Lung (tissue), 11 donors: ENCODE measurements at regions not wholly inside any gene's neighbourhood (a gene's known extent, or its start where the extent isn't known, plus 50 kb on each side); places are given as distances from the start of the nearest gene placed in this dataset.

Source experiments
- ATAC-seq: fragments of 200-7000 bp; cut with Tn5 transposase; one replicate; pipeline ENCODE4 v1.9.1; 2020; ENCODE audit warnings: moderate number of reproducible peaks; ENCODE audit not compliant: insufficient read depth, low FRiP score
- DNase-seq, 3 donors: peaks; one replicate each; pipeline ENCODE4 v3.0.0-alpha.2; 2013 to 2017
- H3K27ac ChIP-seq, 2 donors: one replicate each; pipeline ENCODE4 v1.5.1; 2013; ENCODE audit warnings: mild to moderate bottlenecking in 2 of 2, moderate library complexity in 2 of 2, control low read depth in 1 of 2, inconsistent platforms in 1 of 2, low read depth in 1 of 2, low read length in 1 of 2
- H3K27me3 ChIP-seq, 3 donors: one replicate each; pipeline ENCODE4 v1.5.1; 2013; ENCODE audit warnings: low read length in 2 of 3; ENCODE audit not compliant: control insufficient read depth in 3 of 3, insufficient read depth in 3 of 3
- H3K36me3 ChIP-seq, 4 donors: one replicate each; pipeline ENCODE4 v1.5.1; 2013; ENCODE audit warnings: low read length in 4 of 4, mild to moderate bottlenecking in 1 of 4, moderate library complexity in 1 of 4; ENCODE audit not compliant: control insufficient read depth in 4 of 4, insufficient read depth in 4 of 4
- H3K4me1 ChIP-seq, 5 donors: one replicate each; pipeline ENCODE4 v1.5.1; 2013; ENCODE audit warnings: low read length in 5 of 5, mild to moderate bottlenecking in 2 of 5, moderate library complexity in 1 of 5; ENCODE audit not compliant: control insufficient read depth in 5 of 5, insufficient read depth in 5 of 5
- H3K4me3 ChIP-seq: one replicate; pipeline ENCODE4 v1.5.1; 2013; ENCODE audit warnings: mild to moderate bottlenecking, control low read depth, moderate library complexity
- H3K9ac ChIP-seq, 2 donors: one replicate each; pipeline ENCODE4 v1.5.1; 2013; ENCODE audit warnings: low read length in 2 of 2, control low read depth in 1 of 2; ENCODE audit not compliant: insufficient read depth in 1 of 2
- H3K9me3 ChIP-seq, 4 donors: one replicate each; pipeline ENCODE4 v1.5.1; 2013; ENCODE audit warnings: low read length in 3 of 4, mild to moderate bottlenecking in 1 of 4, moderate library complexity in 1 of 4; ENCODE audit not compliant: control insufficient read depth in 4 of 4, insufficient read depth in 3 of 4
- whole genome bisulfite sequencing, 2 donors: extraction: QIAGEN DNeasy Blood & Tissue Kit; methylation state at CpG; one replicate each; pipeline ENCODE4 v1.1.7; 2013; 5-methylcytosine and 5-hydroxymethylcytosine counted together
- TF ChIP-seq, protein P1 (sequence below): IDR thresholded peaks from 2 replicates; pipeline ENCODE4 v1.5.1; 2012; ENCODE audit warnings: mild to moderate bottlenecking; ENCODE audit errors: control extremely low read depth, extremely low read depth
- donor health status: control.
- donor health status: control.
- donor health status: Bipolar disorder and iron deficiency.
- donor health status: healthy.
- donor health status: DM: yes; HTN: yes; CAD: no.

DNA sequence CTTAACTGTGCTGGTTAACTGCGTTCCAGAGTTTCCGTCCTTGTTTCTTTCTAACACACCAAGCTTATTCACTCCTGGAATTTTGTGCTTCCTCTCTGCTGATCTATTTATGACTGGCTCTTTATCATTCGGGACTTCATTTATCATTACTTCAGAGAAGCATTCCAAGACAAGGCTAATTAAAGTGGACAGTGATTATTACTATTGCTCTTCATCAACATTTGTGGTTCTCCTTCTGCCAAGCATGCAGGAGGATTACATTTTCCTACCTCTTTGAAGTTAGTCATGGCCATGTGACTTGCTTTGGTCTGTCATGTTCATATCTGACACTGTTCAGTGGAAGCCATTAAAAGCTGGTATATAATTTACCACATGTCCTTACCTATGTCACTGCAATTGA is 172.4 kb upstream of the AGR3 start:
- Histone ChIP-seq H3K9ac (no peak overlapping the region), H3K27ac (no peak overlapping the region), H3K4me3 (no peak overlapping the region), H3K9me3 (no peaks in the 10 kb centered on the region), H3K4me1 (peaks cover 0 to 7% (median 0%) of the 10 kb centered on the region in 5 donors), H3K36me3 (no peaks in the 10 kb centered on the region), H3K27me3 (no peaks in the 10 kb centered on the region)
- no peak for ATAC-seq
- no peak for DNase-seq
- WGBS, 2 donors, result 85 to 86% methylated on average over 3 of the region's 3 CpGs
- TF ChIP-seq, protein P1, sequence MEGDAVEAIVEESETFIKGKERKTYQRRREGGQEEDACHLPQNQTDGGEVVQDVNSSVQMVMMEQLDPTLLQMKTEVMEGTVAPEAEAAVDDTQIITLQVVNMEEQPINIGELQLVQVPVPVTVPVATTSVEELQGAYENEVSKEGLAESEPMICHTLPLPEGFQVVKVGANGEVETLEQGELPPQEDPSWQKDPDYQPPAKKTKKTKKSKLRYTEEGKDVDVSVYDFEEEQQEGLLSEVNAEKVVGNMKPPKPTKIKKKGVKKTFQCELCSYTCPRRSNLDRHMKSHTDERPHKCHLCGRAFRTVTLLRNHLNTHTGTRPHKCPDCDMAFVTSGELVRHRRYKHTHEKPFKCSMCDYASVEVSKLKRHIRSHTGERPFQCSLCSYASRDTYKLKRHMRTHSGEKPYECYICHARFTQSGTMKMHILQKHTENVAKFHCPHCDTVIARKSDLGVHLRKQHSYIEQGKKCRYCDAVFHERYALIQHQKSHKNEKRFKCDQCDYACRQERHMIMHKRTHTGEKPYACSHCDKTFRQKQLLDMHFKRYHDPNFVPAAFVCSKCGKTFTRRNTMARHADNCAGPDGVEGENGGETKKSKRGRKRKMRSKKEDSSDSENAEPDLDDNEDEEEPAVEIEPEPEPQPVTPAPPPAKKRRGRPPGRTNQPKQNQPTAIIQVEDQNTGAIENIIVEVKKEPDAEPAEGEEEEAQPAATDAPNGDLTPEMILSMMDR, result no peak

DNA sequence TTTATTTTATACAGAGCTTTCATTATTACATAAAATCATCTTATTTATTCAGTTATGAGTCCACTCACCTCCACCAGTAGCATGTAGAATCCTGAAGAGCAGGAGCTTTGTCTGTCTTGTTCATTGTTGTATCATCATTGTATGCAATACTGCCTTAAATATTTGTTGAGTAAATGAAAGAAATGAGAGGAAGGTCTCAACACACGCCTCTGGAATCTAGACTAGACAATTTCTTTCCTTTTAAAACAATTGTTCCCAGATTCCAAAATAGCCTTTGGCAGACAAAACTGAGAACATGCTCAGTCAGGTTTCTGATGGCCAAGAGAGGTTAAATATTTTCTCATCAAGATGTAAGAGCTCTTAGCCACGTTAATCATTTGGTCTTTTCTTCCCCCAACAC is 173.1 kb upstream of the AGR3 start:
- DNase-seq (no peak), ATAC-seq (no peak)
- TF ChIP-seq, protein P1, result no peak
- Histone ChIP-seq H3K4me3 (no peak overlapping the region), H3K36me3 (no peaks in the 10 kb centered on the region), H3K9me3 (no peaks in the 10 kb centered on the region), H3K27ac (no peak overlapping the region), H3K9ac (no peak overlapping the region), H3K27me3 (no peaks in the 10 kb centered on the region), H3K4me1 (peaks cover 0 to 7% (median 0%) of the 10 kb centered on the region in 5 donors)
- 56 to 67% methylated on average over 2 of the region's 2 CpGs for WGBS, 2 donors

DNA sequence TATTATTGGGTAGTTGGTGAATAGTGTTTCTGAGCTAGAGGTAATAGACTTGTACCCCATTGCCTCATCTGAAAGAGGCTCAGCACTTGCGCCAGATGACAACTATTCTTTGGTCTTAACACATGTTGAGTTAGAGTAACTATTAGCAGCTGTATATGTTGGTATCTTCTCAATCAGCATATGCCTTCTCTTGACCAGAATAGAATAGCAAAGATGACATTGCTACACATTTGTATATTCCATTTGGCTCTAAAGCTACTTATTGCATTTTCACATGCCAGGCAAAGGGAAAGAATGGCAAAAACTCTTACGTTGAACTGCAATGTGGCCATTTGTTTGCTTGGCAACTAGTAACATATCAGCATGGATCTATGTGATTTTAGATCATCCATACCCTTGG is 173.8 kb upstream of the AGR3 start:
- no peak for DNase-seq
- H3K36me3 ChIP-seq, result no peaks in the 10 kb centered on the region

More for the DNA sequence above, 173.8 kb upstream of the AGR3 start:
- H3K4me1 ChIP-seq, result peaks cover 0 to 7% (median 0%) of the 10 kb centered on the region in 5 donors
- no peak overlapping the region for H3K27ac ChIP-seq
- WGBS, 2 donors, result 94 to 98% methylated on average over 2 of the region's 2 CpGs
- no peak overlapping the region for H3K4me3 ChIP-seq
- no peaks in the 10 kb centered on the region for H3K27me3 ChIP-seq
- TF ChIP-seq, protein P1, result no peak
- no peak overlapping the region for H3K9ac ChIP-seq
- no peaks in the 10 kb centered on the region for H3K9me3 ChIP-seq
- no peak for ATAC-seq
